Activated CD4-positive, CD25-positive, alpha-beta regulatory T cell treated with anti-CD3 and anti-CD28 coated beads, Interleukin-2, amount 50 U/mL, for 72 hours (primary cell): ENCODE measurements at regions not wholly inside any gene's neighbourhood (a gene's known extent, or its start where the extent isn't known, plus 50 kb on each side); places are given as distances from the start of the nearest gene placed in this dataset.
"Not testable (repeated sequence)": the region's sequence is repeated elsewhere in the genome, so short reads cannot be mapped to it uniquely, and the experiment has no call there.

Source experiments
- DNase-seq: peaks from one replicate; pipeline ENCODE4 v3.0.0; 2021

- not testable (repeated sequence) for DNase-seq
Measured at GRCh38 chr15:31705076-31705678, 325.1 kb upstream of the CHRNA7 start.

- DNase-seq, result not testable (repeated sequence)
Measured at GRCh38 chr15:31707944-31708702, 322.2 kb upstream of the CHRNA7 start.

- DNase-seq, result not testable (repeated sequence)
Measured at GRCh38 chr15:31708703-31709327, 321.5 kb upstream of the CHRNA7 start.

DNA sequence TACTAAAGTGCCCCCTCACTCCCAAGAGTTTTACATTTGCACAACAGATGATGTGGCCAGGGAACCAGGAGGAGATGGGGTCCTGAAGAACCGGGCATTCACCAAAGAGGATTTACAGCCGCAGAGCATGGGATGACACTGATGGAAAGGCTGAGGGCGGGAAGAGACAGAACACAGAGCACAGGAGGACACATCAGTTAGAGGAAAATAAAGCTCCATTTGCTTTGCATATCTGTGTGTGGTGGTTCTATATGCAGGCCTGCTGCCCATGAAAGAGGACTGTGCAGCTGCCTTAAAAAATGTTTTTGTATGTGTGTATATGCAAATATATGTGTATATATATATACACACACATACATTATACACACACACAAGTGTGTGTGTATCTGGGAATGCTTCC lies 320.8 kb upstream of the CHRNA7 start:
- not testable (repeated sequence) for DNase-seq

DNA sequence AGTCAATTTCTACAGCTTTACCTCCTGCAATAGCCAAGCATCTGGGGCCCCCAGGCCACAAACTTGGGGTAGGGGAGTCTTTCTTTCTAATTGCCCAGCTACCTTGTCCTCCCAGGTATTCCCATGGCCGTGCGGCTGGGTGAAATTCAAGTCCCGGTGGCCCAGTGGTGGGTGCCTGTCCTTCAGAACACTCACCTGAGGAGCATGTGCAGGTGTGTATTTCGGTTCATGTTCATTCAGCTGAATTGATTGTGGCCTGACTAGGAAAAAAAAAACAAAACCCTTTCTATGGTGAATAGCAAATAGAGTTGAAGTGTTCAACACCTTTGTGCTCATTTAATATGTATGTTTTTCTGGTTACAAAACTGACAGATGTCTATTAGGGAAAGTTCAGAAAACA lies 319.5 kb upstream of the CHRNA7 start:
- DNase-seq, result not testable (repeated sequence)

DNA sequence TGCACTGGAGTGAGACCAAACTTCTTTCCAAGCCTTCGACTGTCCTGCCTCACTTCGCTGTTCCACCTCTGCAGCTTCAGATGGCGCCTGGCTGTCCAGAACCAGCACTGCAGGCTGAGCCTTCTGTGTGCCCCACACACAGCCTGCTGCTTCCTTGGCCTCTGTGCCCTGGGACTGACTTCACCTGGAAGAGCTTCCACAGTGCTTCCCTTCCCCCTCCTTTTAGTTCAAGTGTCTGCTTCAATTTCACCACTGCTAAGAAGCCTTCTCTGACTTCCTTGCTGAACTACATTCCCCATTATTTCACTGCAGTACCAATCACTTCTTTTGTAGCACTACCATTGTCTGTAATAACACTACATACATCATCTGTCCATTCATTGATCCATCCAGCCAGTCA lies 315.1 kb upstream of the CHRNA7 start:
- DNase-seq, result not testable (repeated sequence)

GRCh38 chr15:31718625-31719024 lies 311.7 kb upstream of the CHRNA7 start:
- not testable (repeated sequence) for DNase-seq

DNA sequence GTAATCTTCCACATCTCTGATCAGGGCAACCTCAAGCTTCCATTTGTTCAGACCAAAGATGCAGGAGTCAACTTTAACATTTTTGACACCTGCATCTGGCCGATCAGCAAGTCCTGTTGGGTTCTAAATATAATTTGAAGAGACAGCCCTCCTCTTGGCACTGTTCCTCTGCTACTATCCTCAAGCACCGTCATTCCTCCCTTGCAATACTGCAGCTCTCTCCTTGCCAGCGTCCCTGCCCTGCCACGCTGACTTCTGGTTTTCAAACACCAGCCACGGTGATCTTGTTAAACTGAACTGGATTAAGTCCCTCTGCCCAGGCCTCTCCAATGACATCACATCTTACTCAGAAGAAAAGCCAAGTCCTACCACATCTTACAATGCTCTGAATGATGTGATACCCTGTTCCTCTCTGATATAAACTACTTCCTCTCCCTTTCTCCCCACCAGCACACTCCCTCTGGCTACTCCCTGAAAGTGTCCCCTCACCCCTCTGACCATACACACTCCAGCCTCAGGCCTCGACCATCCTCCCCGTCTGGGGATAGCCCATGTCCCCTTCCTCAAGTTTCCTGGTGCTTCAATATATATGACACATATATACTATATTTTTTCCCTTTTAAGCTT lies 310.8 kb upstream of the CHRNA7 start:
- DNase-seq, result not testable (repeated sequence)

GRCh38 chr15:31723019-31723418 lies 307.3 kb upstream of the CHRNA7 start:
- not testable (repeated sequence) for DNase-seq

DNA sequence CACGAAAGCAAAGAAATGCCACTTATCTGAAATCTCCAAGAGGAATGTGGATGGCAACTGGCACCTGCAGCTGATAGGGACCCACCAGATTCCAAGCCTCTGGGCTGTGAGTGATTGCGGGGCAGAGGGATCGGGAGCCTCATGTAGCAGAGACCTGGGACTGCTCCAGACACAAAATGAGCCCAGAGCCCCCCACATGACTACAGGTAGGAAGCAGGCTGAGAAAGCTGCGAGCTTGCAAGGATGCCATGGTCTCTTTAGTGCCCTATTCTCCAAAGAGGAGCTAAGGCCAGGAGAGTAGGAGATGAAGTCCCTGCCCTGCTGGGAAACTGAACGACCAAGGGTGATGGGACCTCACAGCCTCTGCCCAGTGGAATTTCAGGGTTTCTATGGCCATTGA lies 305.4 kb upstream of the CHRNA7 start:
- DNase-seq, result not testable (repeated sequence)

DNA sequence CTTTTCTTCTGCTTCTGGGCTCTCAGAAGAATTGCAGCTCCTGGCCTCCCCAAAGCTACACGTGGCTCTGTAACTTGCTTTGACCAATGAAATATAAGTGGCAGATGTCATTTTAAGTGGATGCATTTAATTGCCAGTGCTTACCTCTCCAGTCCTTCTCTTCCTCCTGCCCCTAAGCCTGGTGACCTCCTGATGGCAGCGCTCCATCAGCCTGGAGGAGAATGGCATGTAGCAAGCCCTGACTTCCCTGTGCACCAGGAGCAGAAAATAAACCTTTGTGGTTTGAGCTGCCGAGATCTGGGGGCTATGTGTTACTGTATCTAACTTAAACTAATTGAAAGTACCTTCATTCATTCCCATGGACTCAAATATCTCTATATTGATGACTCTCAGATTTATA lies 304.7 kb upstream of the CHRNA7 start:
- DNase-seq, result not testable (repeated sequence)

DNA sequence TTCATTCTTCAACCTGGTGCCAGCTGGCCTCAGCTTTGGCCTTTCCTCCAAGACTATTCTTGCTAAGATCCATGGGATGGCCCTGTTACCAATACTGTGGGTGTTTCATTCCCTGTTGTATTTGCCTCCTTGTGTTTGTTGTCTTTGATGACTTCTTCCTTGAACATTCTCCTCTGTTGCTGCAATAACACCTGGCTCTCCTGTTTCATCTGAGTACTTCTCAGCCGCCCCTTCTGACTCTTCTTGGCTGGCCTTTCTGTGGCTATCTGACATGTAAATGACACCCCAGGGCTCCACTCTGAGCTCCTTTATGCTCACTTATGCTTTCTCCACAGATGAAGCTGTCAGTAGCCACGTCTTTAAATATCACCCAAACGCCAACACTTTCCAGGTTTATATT lies 302.7 kb upstream of the CHRNA7 start:
- no peak for DNase-seq

- DNase-seq, result no peak
Measured at GRCh38 chr15:31732726-31733125, 297.6 kb upstream of the CHRNA7 start.

DNA sequence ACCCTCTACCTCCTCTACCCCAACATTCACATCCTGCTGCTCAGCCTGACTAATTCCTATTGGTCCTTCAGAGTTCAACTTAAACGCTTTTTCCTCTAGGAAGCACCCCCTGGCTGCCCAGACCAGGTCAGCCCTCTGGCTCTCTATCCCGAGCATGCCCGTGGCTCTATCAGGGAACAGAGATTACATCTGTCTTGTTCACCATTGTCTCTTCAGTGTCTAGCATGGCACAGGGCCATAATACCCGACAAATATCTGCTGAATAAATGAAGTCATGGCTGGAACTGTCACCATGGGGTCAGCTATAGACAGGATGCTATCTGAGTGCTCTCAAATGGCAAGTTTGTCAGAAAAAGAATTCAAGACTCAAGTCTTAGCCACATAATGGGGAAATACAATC lies 296.9 kb upstream of the CHRNA7 start:
- no peak for DNase-seq

GRCh38 chr15:31740203-31740602 lies 290.1 kb upstream of the CHRNA7 start:
- no peak for DNase-seq

DNA sequence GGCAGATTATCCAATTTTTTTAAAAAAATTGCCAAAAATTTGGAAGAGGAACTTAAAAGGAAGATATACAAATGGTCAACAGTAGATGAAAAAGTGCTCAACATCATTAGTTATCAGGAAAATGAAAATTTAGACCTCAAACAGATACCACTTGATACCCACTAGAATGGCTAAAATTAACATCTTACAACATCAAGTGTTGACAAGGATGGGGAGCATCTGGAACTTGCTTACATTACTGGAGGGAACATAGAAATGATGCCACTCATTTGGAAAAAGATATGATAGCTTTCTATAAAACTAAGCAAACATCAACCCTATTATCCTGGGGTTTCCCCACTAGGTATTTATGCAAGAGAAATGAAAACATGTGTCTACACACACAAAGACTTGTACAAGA lies 284.5 kb upstream of the CHRNA7 start:
- DNase-seq, result no peak

DNA sequence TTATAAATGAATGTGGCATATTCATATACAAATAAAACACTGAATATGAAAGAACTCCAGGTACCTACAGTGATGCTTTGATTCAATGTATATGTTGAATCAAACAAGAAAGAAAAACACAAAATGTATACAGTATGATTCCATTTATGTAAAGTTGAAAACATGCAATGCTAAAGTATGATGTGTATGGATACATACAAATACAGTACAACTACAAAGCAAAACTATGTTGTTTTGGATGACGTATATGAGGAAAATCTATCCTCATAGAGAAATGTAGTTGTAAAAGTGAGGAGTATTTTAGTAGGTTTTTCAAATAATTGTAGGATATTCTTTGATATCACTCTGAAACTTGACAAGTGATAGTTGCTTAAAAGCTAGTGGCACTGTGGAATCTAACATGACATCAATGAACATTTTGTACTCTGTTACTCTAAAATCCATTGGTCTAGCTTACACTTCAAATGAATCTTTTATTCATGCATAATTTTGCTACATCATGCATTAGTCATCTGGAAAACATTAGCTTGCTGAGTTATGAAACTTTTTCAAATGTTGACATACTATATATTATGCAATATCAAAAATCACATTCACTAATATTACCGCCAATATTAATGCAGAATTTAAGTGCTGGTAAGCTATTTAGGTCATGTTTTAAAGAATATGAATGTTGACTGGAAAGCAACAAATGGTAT lies 278.1 kb upstream of the CHRNA7 start:
- DNase-seq, result no peak

DNA sequence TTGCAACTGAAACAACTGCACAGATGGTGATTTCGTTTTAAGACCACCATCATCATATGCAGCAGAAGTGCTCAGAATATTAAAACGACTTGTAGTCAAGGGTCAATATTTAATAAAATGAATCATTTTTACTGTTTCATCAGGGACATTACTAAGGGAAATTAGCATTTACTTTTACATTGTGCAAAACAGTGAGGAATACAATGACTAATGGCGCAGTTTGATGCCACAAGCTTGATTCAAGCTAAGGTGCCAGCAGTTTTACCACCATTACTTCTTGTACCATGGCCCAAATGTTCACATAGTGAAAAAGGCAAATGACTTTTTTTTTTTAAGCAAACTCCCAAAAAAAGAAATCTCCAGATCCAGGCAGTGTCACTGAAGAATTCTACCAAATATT lies 277.4 kb upstream of the CHRNA7 start:
- no peak for DNase-seq

GRCh38 chr15:31758126-31758525 lies 272.2 kb upstream of the CHRNA7 start:
- DNase-seq, result no peak

GRCh38 chr15:31768055-31768454 lies 262.3 kb upstream of the CHRNA7 start:
- no peak for DNase-seq

GRCh38 chr15:31774045-31774444 lies 256.3 kb upstream of the CHRNA7 start:
- DNase-seq, result no peak

DNA sequence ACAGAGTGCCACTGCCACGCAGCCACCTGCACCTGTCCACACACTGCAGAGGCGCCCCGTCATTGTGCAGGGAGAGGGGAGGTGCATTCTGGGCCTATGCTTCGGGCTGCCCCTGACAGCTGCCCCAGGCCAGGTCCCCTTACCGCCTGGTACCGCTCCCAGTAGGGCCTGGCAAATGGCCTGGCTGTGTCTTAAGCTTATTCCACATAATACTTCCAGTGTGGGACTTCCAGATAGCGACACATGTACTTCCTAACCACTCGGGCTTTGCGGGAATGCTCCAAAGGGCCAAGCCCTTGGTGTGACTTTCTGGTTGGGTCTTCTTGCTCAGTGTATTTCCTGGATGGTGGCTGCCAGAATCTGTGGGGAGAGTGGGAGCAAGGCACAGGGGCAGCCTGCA lies 254.3 kb upstream of the CHRNA7 start:
- no peak for DNase-seq

- no peak for DNase-seq
Measured at GRCh38 chr15:31781261-31781660, 249.1 kb upstream of the CHRNA7 start.
